ENCODE measurements at regions not wholly inside any gene's neighbourhood (a gene's known extent, or its start where the extent isn't known, plus 50 kb on each side); places are given as distances from the start of the nearest gene placed in this dataset.

GRCh38 chr13:53873558-53873957 is 844.9 kb downstream of the OLFM4 start:
- Histone ChIP-seq H3K4me3 (ENCODE audit: low read length) (no peak overlapping the region), H3K27me3 (ENCODE audit: control insufficient read depth, insufficient read depth, low read length) (no peaks in the 10 kb centered on the region), H3K36me3 (ENCODE audit: insufficient read depth, low read length) (no peaks in the 10 kb centered on the region), H3K9ac (ENCODE audit: low read depth, low read length) (no peak overlapping the region), H3K9me3 (replicated peaks; ENCODE audit: low read length) (peaks cover 12% of the 10 kb centered on the region), H3K4me1 (ENCODE audit: control insufficient read depth, insufficient read depth, low read length) (no peaks in the 10 kb centered on the region), H3K4me2 (ENCODE audit: low read length) (no peak overlapping the region)

- Histone ChIP-seq H3K9ac (ENCODE audit: low read depth, low read length) (no peak overlapping the region), H3K27me3 (ENCODE audit: control insufficient read depth, insufficient read depth, low read length) (no peaks in the 10 kb centered on the region), H3K4me1 (ENCODE audit: control insufficient read depth, insufficient read depth, low read length) (no peaks in the 10 kb centered on the region)
Observed at GRCh38 chr13:53878861-53879260, 850.2 kb downstream of the OLFM4 start.

GRCh38 chr13:53885997-53886396 is 857.4 kb downstream of the OLFM4 start:
- H3K4me1 ChIP-seq (ENCODE audit: control insufficient read depth, insufficient read depth, low read length), result no peaks in the 10 kb centered on the region
- no peaks in the 10 kb centered on the region for H3K9me3 ChIP-seq (replicated peaks; ENCODE audit: low read length)
- no peak overlapping the region for H3K4me3 ChIP-seq (ENCODE audit: low read length)
- no peaks in the 10 kb centered on the region for H3K36me3 ChIP-seq (ENCODE audit: insufficient read depth, low read length)
- H3K4me2 ChIP-seq (ENCODE audit: low read length), result no peak overlapping the region
- no peak overlapping the region for H3K9ac ChIP-seq (ENCODE audit: low read depth, low read length)
- H3K27me3 ChIP-seq (ENCODE audit: control insufficient read depth, insufficient read depth, low read length), result no peaks in the 10 kb centered on the region

More at GRCh38 chr13:53878861-53879260, 850.2 kb downstream of the OLFM4 start:
- Histone ChIP-seq H3K4me3 (ENCODE audit: low read length) (no peak overlapping the region), H3K9me3 (replicated peaks; ENCODE audit: low read length) (peaks cover 3% of the 10 kb centered on the region), H3K36me3 (ENCODE audit: insufficient read depth, low read length) (no peaks in the 10 kb centered on the region), H3K4me2 (ENCODE audit: low read length) (no peak overlapping the region)

GRCh38 chr13:53890696-53891095 is 862.1 kb downstream of the OLFM4 start:
- no peaks in the 10 kb centered on the region for H3K27me3 ChIP-seq (ENCODE audit: control insufficient read depth, insufficient read depth, low read length)
- H3K4me3 ChIP-seq (ENCODE audit: low read length), result no peak overlapping the region
- H3K36me3 ChIP-seq (ENCODE audit: insufficient read depth, low read length), result no peaks in the 10 kb centered on the region
- H3K9ac ChIP-seq (ENCODE audit: low read depth, low read length), result no peak overlapping the region
- H3K4me2 ChIP-seq (ENCODE audit: low read length), result no peak overlapping the region
- peaks cover 7% of the 10 kb centered on the region for H3K9me3 ChIP-seq (replicated peaks; ENCODE audit: low read length)
- H3K4me1 ChIP-seq (ENCODE audit: control insufficient read depth, insufficient read depth, low read length), result no peaks in the 10 kb centered on the region

GRCh38 chr13:53901593-53901992 is 873.0 kb downstream of the OLFM4 start:
- no peak overlapping the region for H3K4me2 ChIP-seq (ENCODE audit: low read length)
- no peak overlapping the region for H3K9ac ChIP-seq (ENCODE audit: low read depth, low read length)
- H3K27me3 ChIP-seq (ENCODE audit: control insufficient read depth, insufficient read depth, low read length), result no peaks in the 10 kb centered on the region
- no peak overlapping the region for H3K4me3 ChIP-seq (ENCODE audit: low read length)
- H3K4me1 ChIP-seq (ENCODE audit: control insufficient read depth, insufficient read depth, low read length), result no peaks in the 10 kb centered on the region
- no peaks in the 10 kb centered on the region for H3K36me3 ChIP-seq (ENCODE audit: insufficient read depth, low read length)
- peaks cover 11% of the 10 kb centered on the region for H3K9me3 ChIP-seq (replicated peaks; ENCODE audit: low read length)

- Histone ChIP-seq H3K4me2 (ENCODE audit: low read length) (no peak overlapping the region), H3K9me3 (replicated peaks; ENCODE audit: low read length) (peaks cover 10% of the 10 kb centered on the region), H3K4me3 (ENCODE audit: low read length) (no peak overlapping the region), H3K9ac (ENCODE audit: low read depth, low read length) (no peak overlapping the region), H3K36me3 (ENCODE audit: insufficient read depth, low read length) (no peaks in the 10 kb centered on the region), H3K4me1 (ENCODE audit: control insufficient read depth, insufficient read depth, low read length) (no peaks in the 10 kb centered on the region), H3K27me3 (ENCODE audit: control insufficient read depth, insufficient read depth, low read length) (no peaks in the 10 kb centered on the region)
Observed at GRCh38 chr13:53907891-53908290, 879.3 kb downstream of the OLFM4 start.

GRCh38 chr13:53920916-53921315 is 892.3 kb downstream of the OLFM4 start:
- Histone ChIP-seq H3K4me1 (ENCODE audit: control insufficient read depth, insufficient read depth, low read length) (no peaks in the 10 kb centered on the region), H3K4me2 (ENCODE audit: low read length) (no peak overlapping the region), H3K36me3 (ENCODE audit: insufficient read depth, low read length) (no peaks in the 10 kb centered on the region), H3K9ac (ENCODE audit: low read depth, low read length) (no peak overlapping the region), H3K9me3 (replicated peaks; ENCODE audit: low read length) (peaks cover 6% of the 10 kb centered on the region), H3K4me3 (ENCODE audit: low read length) (no peak overlapping the region), H3K27me3 (ENCODE audit: control insufficient read depth, insufficient read depth, low read length) (no peaks in the 10 kb centered on the region)

- Histone ChIP-seq H3K9me3 (replicated peaks; ENCODE audit: low read length) (peaks cover 6% of the 10 kb centered on the region), H3K4me3 (ENCODE audit: low read length) (no peak overlapping the region), H3K27me3 (ENCODE audit: control insufficient read depth, insufficient read depth, low read length) (no peaks in the 10 kb centered on the region), H3K4me1 (ENCODE audit: control insufficient read depth, insufficient read depth, low read length) (no peaks in the 10 kb centered on the region), H3K9ac (ENCODE audit: low read depth, low read length) (no peak overlapping the region), H3K4me2 (ENCODE audit: low read length) (no peak overlapping the region), H3K36me3 (ENCODE audit: insufficient read depth, low read length) (no peaks in the 10 kb centered on the region)
Observed at GRCh38 chr13:53921473-53921872, 892.9 kb downstream of the OLFM4 start.

- no peaks in the 10 kb centered on the region for H3K36me3 ChIP-seq (ENCODE audit: insufficient read depth, low read length)
- H3K9ac ChIP-seq (ENCODE audit: low read depth, low read length), result no peak overlapping the region
- H3K27me3 ChIP-seq (ENCODE audit: control insufficient read depth, insufficient read depth, low read length), result no peaks in the 10 kb centered on the region
- peaks cover 6% of the 10 kb centered on the region for H3K9me3 ChIP-seq (replicated peaks; ENCODE audit: low read length)
- H3K4me1 ChIP-seq (ENCODE audit: control insufficient read depth, insufficient read depth, low read length), result no peaks in the 10 kb centered on the region
- no peak overlapping the region for H3K4me2 ChIP-seq (ENCODE audit: low read length)
- H3K4me3 ChIP-seq (ENCODE audit: low read length), result no peak overlapping the region
Observed at GRCh38 chr13:53941588-53942190, 913.1 kb downstream of the OLFM4 start.

- H3K4me3 ChIP-seq (ENCODE audit: low read length), result no peak overlapping the region
- no peak overlapping the region for H3K4me2 ChIP-seq (ENCODE audit: low read length)
- no peaks in the 10 kb centered on the region for H3K27me3 ChIP-seq (ENCODE audit: control insufficient read depth, insufficient read depth, low read length)
- no peaks in the 10 kb centered on the region for H3K4me1 ChIP-seq (ENCODE audit: control insufficient read depth, insufficient read depth, low read length)
- no peak overlapping the region for H3K9ac ChIP-seq (ENCODE audit: low read depth, low read length)
- H3K36me3 ChIP-seq (ENCODE audit: insufficient read depth, low read length), result no peaks in the 10 kb centered on the region
- peaks cover 6% of the 10 kb centered on the region for H3K9me3 ChIP-seq (replicated peaks; ENCODE audit: low read length)
Observed at GRCh38 chr13:53946500-53946899, 917.9 kb downstream of the OLFM4 start.

- Histone ChIP-seq H3K9me3 (replicated peaks; ENCODE audit: low read length) (peaks cover 2% of the 10 kb centered on the region), H3K4me3 (ENCODE audit: low read length) (no peak overlapping the region), H3K27me3 (ENCODE audit: control insufficient read depth, insufficient read depth, low read length) (no peaks in the 10 kb centered on the region), H3K4me2 (ENCODE audit: low read length) (no peak overlapping the region), H3K9ac (ENCODE audit: low read depth, low read length) (no peak overlapping the region), H3K36me3 (ENCODE audit: insufficient read depth, low read length) (no peaks in the 10 kb centered on the region), H3K4me1 (ENCODE audit: control insufficient read depth, insufficient read depth, low read length) (no peaks in the 10 kb centered on the region)
Observed at GRCh38 chr13:53953183-53953582, 924.6 kb downstream of the OLFM4 start.

Measured in skeletal muscle satellite cell (primary cell).